Activated T-helper 1 cell treated with Interleukin-2 at 50 U/mL for 16 hours (primary cell): ENCODE measurements at regions not wholly inside any gene's neighbourhood (a gene's known extent, or its start where the extent isn't known, plus 50 kb on each side); places are given as distances from the start of the nearest gene placed in this dataset.

Source experiments
- DNase-seq: peaks from one replicate; pipeline ENCODE4 v3.0.0-alpha.2; 2020; ENCODE audit warnings: low read depth

GRCh38 chr20:60321601-60322000, 363.4 kb downstream of the CDH26 start:
- DNase-seq, result no peak

GRCh38 chr20:60326821-60327220, 368.6 kb downstream of the CDH26 start:
- no peak for DNase-seq

- DNase-seq, result no peak
Measured at GRCh38 chr20:60327971-60328660, 369.9 kb downstream of the CDH26 start.

GRCh38 chr20:60330461-60330860, 372.2 kb downstream of the CDH26 start:
- no peak for DNase-seq

GRCh38 chr20:60331688-60332300, 373.6 kb downstream of the CDH26 start:
- no peak for DNase-seq

- no peak for DNase-seq
Measured at GRCh38 chr20:60332523-60332922, 374.3 kb downstream of the CDH26 start.

- DNase-seq, result no peak
Measured at GRCh38 chr20:60334911-60335310, 376.7 kb downstream of the CDH26 start.

GRCh38 chr20:60338556-60338955, 380.3 kb downstream of the CDH26 start:
- no peak for DNase-seq

GRCh38 chr20:60339738-60340137, 381.5 kb downstream of the CDH26 start:
- DNase-seq, result no peak

GRCh38 chr20:60340232-60340631, 382.0 kb downstream of the CDH26 start:
- no peak for DNase-seq

GRCh38 chr20:60341062-60341461, 382.8 kb downstream of the CDH26 start:
- DNase-seq, result no peak

GRCh38 chr20:60345106-60345505, 386.9 kb downstream of the CDH26 start:
- no peak for DNase-seq

GRCh38 chr20:60349418-60349817, 391.2 kb downstream of the CDH26 start:
- no peak for DNase-seq

- DNase-seq, result no peak
Measured at GRCh38 chr20:60352017-60352416, 393.8 kb downstream of the CDH26 start.

- DNase-seq, result no peak
Measured at GRCh38 chr20:60352596-60352995, 394.4 kb downstream of the CDH26 start.

- DNase-seq, result no peak
Measured at GRCh38 chr20:60354024-60354580, 395.9 kb downstream of the CDH26 start.

GRCh38 chr20:60358101-60358500, 399.9 kb downstream of the CDH26 start:
- DNase-seq, result no peak

GRCh38 chr20:60359010-60359409, 400.8 kb downstream of the CDH26 start:
- no peak for DNase-seq

- DNase-seq, result no peak
Measured at GRCh38 chr20:60361761-60362395, 403.7 kb downstream of the CDH26 start.

- no peak for DNase-seq
Measured at GRCh38 chr20:60362531-60362930, 404.3 kb downstream of the CDH26 start.

GRCh38 chr20:60363698-60364097, 405.5 kb downstream of the CDH26 start:
- no peak for DNase-seq

- no peak for DNase-seq
Measured at GRCh38 chr20:60365064-60365666, 406.9 kb downstream of the CDH26 start.

- no peak for DNase-seq
Measured at GRCh38 chr20:60365882-60366281, 407.7 kb downstream of the CDH26 start.
